Natural killer cell (primary cell): ENCODE measurements at regions not wholly inside any gene's neighbourhood (a gene's known extent, or its start where the extent isn't known, plus 50 kb on each side); places are given as distances from the start of the nearest gene placed in this dataset.

Source experiments
- ATAC-seq, 3 donors: fragments of 150-1000 bp in 2 of 3; fragments of 200-7000 bp in 1 of 3; cut with Tn5 transposase; 1 replicate in 1 of 3; 2 replicates in 2 of 3; pipeline ENCODE4 v1.10.0; 2021; ENCODE audit warnings: mild to moderate bottlenecking in 2 of 3, moderate library complexity in 2 of 3
- DNase-seq, 2 donors: peaks; one replicate each; pipeline versions ENCODE4 v3.0.0 to v3.0.0-alpha.2; 2013 to 2021; ENCODE audit warnings: mixed read lengths in 1 of 2
- H3K27ac ChIP-seq: one replicate; pipeline ENCODE4 v1.5.1; 2013; ENCODE audit warnings: mild to moderate bottlenecking, low read length
- H3K27me3 ChIP-seq: one replicate; pipeline ENCODE4 v1.6.1; 2013; ENCODE audit warnings: low read length; ENCODE audit not compliant: control insufficient read depth, insufficient read depth
- H3K36me3 ChIP-seq: one replicate; pipeline ENCODE4 v1.6.1; 2013; ENCODE audit warnings: low read length; ENCODE audit not compliant: control insufficient read depth, insufficient read depth
- H3K4me1 ChIP-seq: one replicate; pipeline ENCODE4 v1.6.1; 2013; ENCODE audit warnings: low read length; ENCODE audit not compliant: control insufficient read depth, insufficient read depth
- H3K4me3 ChIP-seq: one replicate; pipeline ENCODE4 v1.5.1; 2013; ENCODE audit warnings: low read length
- H3K9me3 ChIP-seq: one replicate; pipeline ENCODE4 v1.6.1; 2013; ENCODE audit warnings: low read length; ENCODE audit not compliant: control insufficient read depth, insufficient read depth
- H3K27ac Mint-ChIP-seq, 2 donors: one replicate each; pipeline ENCODE4 v1.8.0; 2022; ENCODE audit warnings: mild to moderate bottlenecking in 2 of 2, mixed read lengths in 2 of 2, moderate library complexity in 1 of 2
- H3K27me3 Mint-ChIP-seq, 2 donors: one replicate each; pipeline ENCODE4 v1.8.0; 2022; ENCODE audit warnings: low read depth in 2 of 2, mixed read lengths in 2 of 2
- H3K36me3 Mint-ChIP-seq: one replicate; pipeline ENCODE4 v1.8.0; 2022; ENCODE audit warnings: mixed read lengths
- H3K4me1 Mint-ChIP-seq, 2 donors: one replicate each; pipeline ENCODE4 v1.8.0; 2022; ENCODE audit warnings: mixed read lengths in 2 of 2
- H3K4me3 Mint-ChIP-seq: one replicate; pipeline ENCODE4 v1.8.0; 2022; ENCODE audit warnings: mild to moderate bottlenecking, moderate library complexity, mixed read lengths
- H3K9me3 Mint-ChIP-seq, 2 donors: one replicate each; pipeline ENCODE4 v1.8.0; 2022; ENCODE audit warnings: mixed read lengths in 2 of 2
- CTCF ChIP-seq: fragments of 200-600 bp; IDR thresholded peaks from one replicate; pipeline ENCODE4 v1.8.0; 2022; ENCODE audit warnings: antibody characterized with exemption
- WGBS: methylation state at CpG from one replicate; pipeline ENCODE4 v1.1.7; 2013; ENCODE audit warnings: missing lambda C conversion rate; ENCODE audit not compliant: insufficient coverage; 5-methylcytosine and 5-hydroxymethylcytosine counted together
- intact Hi-C: fragments of 100-400 bp; cut with micrococcal nuclease; formaldehyde crosslinking; loops from one replicate; pipeline ENCODE4 v1.14.2; 2022

GRCh38 chr5:90338712-90339372 lies 70.7 kb downstream of the CETN3 start:
- H3K4me3 Mint-ChIP-seq: no peak overlapping the region
- DNase-seq (no peak), ATAC-seq (no peak)
- H3K9me3 Mint-ChIP-seq: no peaks in the 10 kb centered on the region
- Histone ChIP-seq H3K27me3 (no peaks in the 10 kb centered on the region), H3K4me3 (no peak overlapping the region), H3K9me3 (no peaks in the 10 kb centered on the region), H3K4me1 (no peaks in the 10 kb centered on the region), H3K27ac (no peak overlapping the region), H3K36me3 (no peaks in the 10 kb centered on the region)
- WGBS: 75% methylated on average over 4 of the region's 5 CpGs
- intact Hi-C loops: no loop called here
- peaks cover 5 to 16% of the 10 kb centered on the region in 2 donors for H3K27me3 Mint-ChIP-seq
- no peaks in the 10 kb centered on the region for H3K36me3 Mint-ChIP-seq
- TF ChIP-seq CTCF: no peak
- H3K4me1 Mint-ChIP-seq: no peaks in the 10 kb centered on the region
- no peak overlapping the region for H3K27ac Mint-ChIP-seq

GRCh38 chr5:90337449-90338052 lies 72.0 kb downstream of the CETN3 start:
- Mint-ChIP-seq H3K9me3 (no peaks in the 10 kb centered on the region), H3K27ac (no peak overlapping the region), H3K27me3 (peaks cover 5 to 13% of the 10 kb centered on the region in 2 donors), H3K4me3 (no peak overlapping the region), H3K36me3 (no peaks in the 10 kb centered on the region), H3K4me1 (no peaks in the 10 kb centered on the region)
- Histone ChIP-seq H3K27ac (no peak overlapping the region), H3K27me3 (no peaks in the 10 kb centered on the region), H3K4me1 (no peaks in the 10 kb centered on the region), H3K4me3 (no peak overlapping the region), H3K9me3 (no peaks in the 10 kb centered on the region), H3K36me3 (no peaks in the 10 kb centered on the region)
- DNase-seq (no peak), ATAC-seq (no peak)
- 74% methylated on average over 4 of the region's 5 CpGs for WGBS
- intact Hi-C loops: no loop called here
- TF ChIP-seq CTCF: no peak

- no peak for ATAC-seq
- no peak for TF ChIP-seq CTCF
- H3K4me3 ChIP-seq: no peak overlapping the region
These were observed 72.8 kb downstream of the CETN3 start for GRCh38 chr5:90336752-90337151.

DNA sequence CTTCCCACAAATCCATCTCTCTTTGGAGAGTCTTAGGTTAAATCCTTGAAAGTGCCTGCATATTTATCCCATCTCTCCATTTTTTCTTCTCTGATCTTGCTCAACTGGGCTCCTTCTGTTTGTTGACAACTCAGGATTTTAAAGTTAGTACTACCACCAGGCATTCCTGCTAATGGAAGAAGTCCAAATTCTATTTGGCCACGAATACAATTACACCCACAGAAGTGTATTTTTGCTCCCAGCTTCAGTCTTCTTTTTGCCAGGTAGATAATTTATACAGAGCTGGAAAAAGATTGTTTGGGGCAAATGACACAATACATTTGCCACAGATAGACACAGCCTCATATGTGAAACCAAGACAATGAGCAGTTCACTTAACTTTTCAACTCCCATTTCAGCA lies 74.8 kb downstream of the CETN3 start:
- Mint-ChIP-seq H3K27me3 (peaks cover 0 to 10% of the 10 kb centered on the region in 2 donors), H3K4me3 (no peak overlapping the region), H3K9me3 (no peaks in the 10 kb centered on the region), H3K36me3 (no peaks in the 10 kb centered on the region), H3K4me1 (no peaks in the 10 kb centered on the region), H3K27ac (no peak overlapping the region)
- no peak overlapping the region for H3K27ac ChIP-seq
- DNase-seq: no peak
- no peaks in the 10 kb centered on the region for H3K36me3 ChIP-seq
- H3K4me1 ChIP-seq: no peaks in the 10 kb centered on the region
- ATAC-seq: no peak
- no peaks in the 10 kb centered on the region for H3K27me3 ChIP-seq
- no CpG with 5 or more reads among the region's 1 CpG for WGBS
- no peaks in the 10 kb centered on the region for H3K9me3 ChIP-seq
- TF ChIP-seq CTCF: no peak
- no peak overlapping the region for H3K4me3 ChIP-seq
- intact Hi-C loops: no loop called here

More at GRCh38 chr5:90336752-90337151, 72.8 kb downstream of the CETN3 start:
- Histone ChIP-seq H3K9me3 (no peaks in the 10 kb centered on the region), H3K36me3 (no peaks in the 10 kb centered on the region), H3K27ac (no peak overlapping the region), H3K4me1 (no peaks in the 10 kb centered on the region), H3K27me3 (no peaks in the 10 kb centered on the region)
- no peak overlapping the region for H3K4me3 Mint-ChIP-seq
- intact Hi-C loops: no loop called here
- peaks cover 5 to 13% of the 10 kb centered on the region in 2 donors for H3K27me3 Mint-ChIP-seq
- DNase-seq: no peak
- H3K4me1 Mint-ChIP-seq: no peaks in the 10 kb centered on the region
- H3K36me3 Mint-ChIP-seq: no peaks in the 10 kb centered on the region
- H3K9me3 Mint-ChIP-seq: no peaks in the 10 kb centered on the region
- H3K27ac Mint-ChIP-seq: no peak overlapping the region
